AG04449 (cell line): ENCODE measurements at regions not wholly inside any gene's neighbourhood (a gene's known extent, or its start where the extent isn't known, plus 50 kb on each side); places are given as distances from the start of the nearest gene placed in this dataset.

ENCODE experiments used
- CTCF ChIA-PET: fragments of 350-600 bp; formaldehyde crosslinking; extraction: SDS; loops from one replicate; lab custom pipeline; 2021; ENCODE audit warnings: antibody characterized with exemption; lab: Yijun Ruan, JAX
- POLR2A ChIA-PET: fragments of 400-600, 350-600 bp; formaldehyde crosslinking; extraction: SDS; loops from one replicate; lab custom pipeline; 2020; ENCODE audit warnings: antibody characterized with exemption, inconsistent platforms; lab: Yijun Ruan, JAX
- DNase-seq: peaks from one replicate; pipeline ENCODE4 v3.0.0-alpha.2; 2010; ENCODE audit warnings: low read depth, low spot score
- H3K4me3 ChIP-seq: 2 replicates; pipeline ENCODE4 v1.5.1; 2011; ENCODE audit warnings: low read depth, mild to moderate bottlenecking, control low read depth, low read length
- CTCF ChIP-seq: IDR thresholded peaks from one replicate; pipeline ENCODE4 v1.5.1; 2011; ENCODE audit warnings: mild to moderate bottlenecking, moderate library complexity, low read length, control low read depth, inconsistent platforms; ENCODE audit not compliant: insufficient read depth; ENCODE audit errors: missing control alignments

- no peak overlapping the region for H3K4me3 ChIP-seq
- ChIA-PET POLR2A (interaction anchor here (0.6 to 3.0 kb wide), 2 partner anchors 31 to 33 kb away, joined by 4 to 9 read pairs; no protein-coding TSS in a partner anchor), CTCF (interaction anchor here (1.5 to 3.2 kb wide), 2 partner anchors 35 to 233 kb away, joined by 4 to 15 read pairs; no protein-coding TSS in a partner anchor)
- no peak for DNase-seq
- TF ChIP-seq CTCF: no peak
Observed at GRCh38 chr1:201594575-201595245, 55.8 kb downstream of the NAV1 start.

GRCh38 chr1:201595381-201595780, 56.5 kb downstream of the NAV1 start:
- no peak for TF ChIP-seq CTCF
- H3K4me3 ChIP-seq: no peak overlapping the region
- DNase-seq: no peak
- ChIA-PET CTCF (interaction anchor here (1.5 to 3.2 kb wide), 2 partner anchors 36 to 233 kb away, joined by 4 to 15 read pairs; no protein-coding TSS in a partner anchor), POLR2A (no interaction called here)

DNA sequence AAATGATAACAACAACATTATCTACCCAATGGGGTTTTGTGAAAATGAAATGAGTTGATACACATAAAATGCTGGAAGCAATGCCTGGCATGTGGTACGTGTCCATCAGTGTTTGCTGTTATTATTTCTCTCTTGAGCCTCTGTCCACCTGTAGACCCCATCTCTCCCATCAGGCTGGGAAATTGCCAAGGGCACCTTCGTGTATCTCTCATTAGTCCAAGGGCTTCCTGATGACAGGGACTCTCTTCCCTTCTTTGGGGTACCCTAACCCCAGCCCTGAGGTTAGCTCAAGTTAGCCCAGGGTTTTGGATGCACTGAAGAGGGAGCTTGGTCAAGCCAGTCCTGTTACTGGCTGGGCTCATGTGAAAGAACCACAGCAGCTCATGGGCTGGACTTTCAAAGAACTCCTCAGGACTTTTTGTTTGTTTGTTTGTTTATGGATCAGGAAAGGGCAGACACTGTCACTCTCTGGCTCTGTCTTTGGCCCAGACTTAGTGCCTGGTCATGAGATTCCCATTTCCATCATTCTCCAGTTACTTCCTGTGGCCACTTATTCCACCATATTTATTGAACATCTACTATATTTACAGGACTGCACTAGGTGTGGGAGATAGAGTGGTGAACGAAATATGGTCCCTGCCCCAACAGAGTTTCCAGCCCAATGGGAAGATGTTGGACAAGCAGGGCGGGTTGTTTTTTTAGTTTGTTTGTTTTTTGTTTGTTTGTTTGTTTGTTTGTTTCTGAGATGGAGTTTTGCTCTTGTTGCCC, 57.4 kb downstream of the NAV1 start:
- DNase-seq: no peak
- TF ChIP-seq CTCF: no peak
- H3K4me3 ChIP-seq: no peak overlapping the region
- ChIA-PET CTCF (interaction anchor here (3.2 kb wide), 1 partner anchor 37 kb away, joined by 15 read pairs; no protein-coding TSS in a partner anchor), POLR2A (no interaction called here)

DNA sequence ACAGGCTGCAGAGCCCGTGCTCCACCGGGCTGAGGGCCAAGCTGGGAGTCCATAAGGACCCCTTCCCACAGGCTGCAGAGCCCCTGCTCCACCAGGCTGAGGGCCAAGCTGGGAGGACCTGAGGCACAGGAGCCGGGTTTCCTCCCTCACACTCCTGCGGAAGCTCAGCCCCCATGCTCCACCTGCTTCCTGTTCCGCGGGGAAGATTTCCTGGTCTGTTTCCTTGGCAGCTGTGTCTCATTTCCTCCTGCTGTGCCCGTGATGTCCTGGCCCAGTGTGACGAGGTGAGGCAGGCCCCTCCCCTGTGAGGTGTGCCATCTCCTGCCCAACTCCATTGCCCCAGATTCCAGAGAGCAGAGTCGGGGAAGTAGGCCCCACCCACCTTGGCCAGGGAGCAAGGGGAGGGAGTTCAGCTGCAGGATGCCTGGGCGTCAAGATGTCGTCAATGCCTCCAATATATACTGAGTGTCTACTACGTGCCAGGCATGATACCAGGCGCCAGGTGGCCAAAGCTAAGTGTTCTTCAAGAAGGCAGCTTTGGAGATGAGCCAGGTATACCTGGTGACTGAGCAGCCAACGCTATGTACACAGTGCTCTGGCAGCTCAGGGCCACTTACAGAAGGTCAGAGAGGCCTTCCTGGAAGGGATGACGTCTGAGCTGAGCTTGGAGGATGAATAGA, 58.8 kb downstream of the NAV1 start:
- POLR2A ChIA-PET: no interaction called here
- CTCF ChIA-PET: interaction anchor here (1.6 to 1.9 kb wide), 2 partner anchors 38 to 66 kb away, joined by 4 to 6 read pairs; no protein-coding TSS in a partner anchor
- no peak for DNase-seq

GRCh38 chr1:201598396-201598795, 59.5 kb downstream of the NAV1 start:
- ChIA-PET CTCF (interaction anchor here (0.8 to 1.9 kb wide), 4 partner anchors 11 to 113 kb away, joined by 3 to 6 read pairs (median 4); no protein-coding TSS in a partner anchor), POLR2A (no interaction called here)
- H3K4me3 ChIP-seq: no peak overlapping the region
- DNase-seq: no peak
- no peak for TF ChIP-seq CTCF

More for the DNA sequence above, 58.8 kb downstream of the NAV1 start:
- no peak for TF ChIP-seq CTCF
- no peak overlapping the region for H3K4me3 ChIP-seq
